ENCODE measurements at regions not wholly inside any gene's neighbourhood (a gene's known extent, or its start where the extent isn't known, plus 50 kb on each side); places are given as distances from the start of the nearest gene placed in this dataset.

GRCh38 chr18:61080954-61081528, 252.2 kb upstream of the CDH20 start:
- DNase-seq (ENCODE audit: low read depth), result no peak

GRCh38 chr18:61082976-61083630, 250.1 kb upstream of the CDH20 start:
- DNase-seq (ENCODE audit: low read depth), result no peak

GRCh38 chr18:61085036-61085435, 248.2 kb upstream of the CDH20 start:
- no peak for DNase-seq (ENCODE audit: low read depth)

GRCh38 chr18:61085761-61086160, 247.5 kb upstream of the CDH20 start:
- DNase-seq (ENCODE audit: low read depth), result no peak

GRCh38 chr18:61086657-61087056, 246.6 kb upstream of the CDH20 start:
- no peak for DNase-seq (ENCODE audit: low read depth)

GRCh38 chr18:61091379-61091778, 241.9 kb upstream of the CDH20 start:
- no peak for DNase-seq (ENCODE audit: low read depth)

GRCh38 chr18:61093965-61094364, 239.3 kb upstream of the CDH20 start:
- DNase-seq (ENCODE audit: low read depth), result no peak

GRCh38 chr18:61096226-61096625, 237.0 kb upstream of the CDH20 start:
- DNase-seq (ENCODE audit: low read depth), result no peak

GRCh38 chr18:61107113-61107512, 226.1 kb upstream of the CDH20 start:
- no peak for DNase-seq (ENCODE audit: low read depth)

GRCh38 chr18:61108706-61109105, 224.5 kb upstream of the CDH20 start:
- no peak for DNase-seq (ENCODE audit: low read depth)

- DNase-seq (ENCODE audit: low read depth), result no peak
These were observed 209.9 kb upstream of the CDH20 start for GRCh38 chr18:61123309-61123708.

GRCh38 chr18:61127714-61128467, 205.3 kb upstream of the CDH20 start:
- DNase-seq (ENCODE audit: low read depth), result no peak

GRCh38 chr18:61129001-61129400, 204.2 kb upstream of the CDH20 start:
- no peak for DNase-seq (ENCODE audit: low read depth)

- no peak for DNase-seq (ENCODE audit: low read depth)
These were observed 201.2 kb upstream of the CDH20 start for GRCh38 chr18:61132031-61132430.

GRCh38 chr18:61133783-61134182, 199.4 kb upstream of the CDH20 start:
- DNase-seq (ENCODE audit: low read depth), result no peak

- no peak for DNase-seq (ENCODE audit: low read depth)
These were observed 196.4 kb upstream of the CDH20 start for GRCh38 chr18:61136711-61137251.

- DNase-seq (ENCODE audit: low read depth), result no peak
These were observed 191.5 kb upstream of the CDH20 start for GRCh38 chr18:61141691-61142090.

- DNase-seq (ENCODE audit: low read depth), result no peak
These were observed 184.9 kb upstream of the CDH20 start for GRCh38 chr18:61148322-61148721.

- no peak for DNase-seq (ENCODE audit: low read depth)
These were observed 183.4 kb upstream of the CDH20 start for GRCh38 chr18:61149786-61150185.

GRCh38 chr18:61153571-61153970, 179.7 kb upstream of the CDH20 start:
- DNase-seq (ENCODE audit: low read depth), result no peak

- DNase-seq (ENCODE audit: low read depth), result no peak
These were observed 178.4 kb upstream of the CDH20 start for GRCh38 chr18:61154866-61155265.

GRCh38 chr18:61155586-61155985, 177.6 kb upstream of the CDH20 start:
- no peak for DNase-seq (ENCODE audit: low read depth)

- no peak for DNase-seq (ENCODE audit: low read depth)
These were observed 175.8 kb upstream of the CDH20 start for GRCh38 chr18:61157451-61157850.

Measured in forelimb muscle (tissue), 1 donor.